IMR-90 (cell line): ENCODE measurements at regions not wholly inside any gene's neighbourhood (a gene's known extent, or its start where the extent isn't known, plus 50 kb on each side); places are given as distances from the start of the nearest gene placed in this dataset.

Experiments
- ATAC-seq: fragments of 200-7000 bp; cut with Tn5 transposase; 2 replicates; pipeline ENCODE4 v1.9.1; 2020; ENCODE audit warnings: low read depth, mild to moderate bottlenecking, moderate library complexity
- BruUV-seq: library from RNA; stranded (reverse); fragments of 400-500 nt; replicated peaks from 2 replicates; lab custom pipeline; 2021; lab: Mats Ljungman, UMichigan
- CTCF ChIA-PET: fragments of 300-600 bp; formaldehyde crosslinking; extraction: SDS; loops from one replicate; lab custom pipeline; 2021; ENCODE audit warnings: antibody characterized with exemption; lab: Yijun Ruan, JAX
- POLR2A ChIA-PET: fragments of 300-600 bp; sonication (Branson Sonifier 250); formaldehyde crosslinking; loops from one replicate; lab custom pipeline; 2022; ENCODE audit warnings: antibody characterized with exemption; ENCODE audit not compliant: unreplicated experiment; lab: Charles Lee
- DNase-seq: peaks from one replicate; pipeline ENCODE4 v3.0.0; 2013
- H2AFZ ChIP-seq: replicated peaks from 2 replicates; pipeline ENCODE3; 2013; ENCODE audit warnings: low read length, mild to moderate bottlenecking; ENCODE audit not compliant: poor library complexity
- H2AK5ac ChIP-seq: 2 replicates; pipeline ENCODE4 v1.6.1; 2013; ENCODE audit warnings: low read depth, low read length, inconsistent platforms
- H2AK9ac ChIP-seq: replicated peaks from 2 replicates; pipeline ENCODE3; 2013; ENCODE audit warnings: mild to moderate bottlenecking, low read depth, low read length, moderate library complexity; ENCODE audit not compliant: poor library complexity
- H2BK120ac ChIP-seq: 2 replicates; pipeline ENCODE4 v1.6.1; 2013; ENCODE audit warnings: low read depth, low read length, inconsistent platforms
- H2BK15ac ChIP-seq: 3 replicates; pipeline ENCODE4 v1.6.1; 2013; ENCODE audit warnings: low read depth, low read length, inconsistent platforms
- H2BK20ac ChIP-seq: 2 replicates; pipeline ENCODE4 v1.6.1; 2013; ENCODE audit warnings: low read depth, mild to moderate bottlenecking, inconsistent platforms, low read length, moderate library complexity
- H2BK5ac ChIP-seq: 2 replicates; pipeline ENCODE4 v1.6.1; 2013; ENCODE audit warnings: mild to moderate bottlenecking, low read depth, low read length, inconsistent platforms; ENCODE audit not compliant: poor library complexity, severe bottlenecking
- H3K14ac ChIP-seq: replicated peaks from 2 replicates; pipeline ENCODE4 v1.6.1; 2013; ENCODE audit warnings: low read depth, low read length, inconsistent platforms
- H3K18ac ChIP-seq: 2 replicates; pipeline ENCODE4 v1.6.1; 2013; ENCODE audit warnings: low read depth, low read length, control low read depth
- H3K23ac ChIP-seq: 2 replicates; pipeline ENCODE4 v1.6.1; 2013; ENCODE audit warnings: low read depth, low read length, inconsistent platforms
- H3K27ac ChIP-seq: 2 replicates; pipeline ENCODE4 v1.5.1; 2013; ENCODE audit warnings: mild to moderate bottlenecking, control low read depth, low read length; ENCODE audit not compliant: insufficient read depth
- H3K27me3 ChIP-seq: 2 replicates; pipeline ENCODE4 v1.6.1; 2013; ENCODE audit warnings: low read length; ENCODE audit not compliant: control insufficient read depth, insufficient read depth
- H3K36me3 ChIP-seq: 2 replicates; pipeline ENCODE4 v1.6.1; 2013; ENCODE audit warnings: low read length, mixed read lengths; ENCODE audit not compliant: control insufficient read depth, insufficient read depth
- H3K4ac ChIP-seq: 2 replicates; pipeline ENCODE4 v1.6.1; 2013; ENCODE audit warnings: low read depth, low read length, inconsistent platforms
- H3K4me1 ChIP-seq: 2 replicates; pipeline ENCODE4 v1.6.1; 2013; ENCODE audit warnings: low read length, mixed read lengths; ENCODE audit not compliant: control insufficient read depth, insufficient read depth
- H3K4me2 ChIP-seq: 2 replicates; pipeline ENCODE4 v1.6.1; 2013; ENCODE audit warnings: low read depth, mild to moderate bottlenecking, control low read depth, low read length, moderate library complexity
- H3K4me3 ChIP-seq: 2 replicates; pipeline ENCODE4 v1.5.1; 2013; ENCODE audit warnings: low read depth, mild to moderate bottlenecking, control low read depth, low read length, moderate library complexity; ENCODE audit not compliant: insufficient read depth
- H3K56ac ChIP-seq: 2 replicates; pipeline ENCODE4 v1.6.1; 2013; ENCODE audit warnings: low read length, inconsistent platforms; ENCODE audit not compliant: insufficient read depth; ENCODE audit errors: extremely low read depth
- H3K79me1 ChIP-seq, 2 experiments: 2 replicates each; pipeline ENCODE4 v1.6.1; 2013; ENCODE audit warnings: low read length in 2 of 2, inconsistent platforms in 1 of 2, low read depth in 1 of 2
- H3K9ac ChIP-seq: 2 replicates; pipeline ENCODE4 v1.6.1; 2013; ENCODE audit warnings: low read depth, low read length, control low read depth
- H3K9me1 ChIP-seq: 2 replicates; pipeline ENCODE4 v1.6.1; 2013; ENCODE audit warnings: low read length, inconsistent platforms; ENCODE audit not compliant: insufficient read depth
- H3K9me3 ChIP-seq: 2 replicates; pipeline ENCODE4 v1.6.1; 2013; ENCODE audit warnings: low read length; ENCODE audit not compliant: control insufficient read depth, insufficient read depth
- H4K20me1 ChIP-seq: 2 replicates; pipeline ENCODE4 v1.6.1; 2013; ENCODE audit warnings: low read length, inconsistent platforms; ENCODE audit not compliant: insufficient read depth
- H4K5ac ChIP-seq: 2 replicates; pipeline ENCODE4 v1.6.1; 2013; ENCODE audit warnings: mild to moderate bottlenecking, low read depth, low read length, control low read depth
- H4K8ac ChIP-seq, 2 experiments: 2 replicates each; pipeline ENCODE4 v1.6.1; 2013; ENCODE audit warnings: low read depth in 2 of 2, low read length in 2 of 2, control low read depth in 1 of 2, inconsistent platforms in 1 of 2
- H4K91ac ChIP-seq: 2 replicates; pipeline ENCODE4 v1.6.1; 2013; ENCODE audit warnings: low read depth, low read length, inconsistent platforms; ENCODE audit not compliant: insufficient read depth
- BHLHE40 ChIP-seq: fragments of 150-350 bp; IDR thresholded peaks from 2 replicates; pipeline ENCODE4 v1.6.1; 2016; ENCODE audit warnings: mild to moderate bottlenecking, low read depth, low read length
- CEBPB ChIP-seq: IDR thresholded peaks from 2 replicates; pipeline ENCODE4 v1.6.1; 2012; ENCODE audit warnings: low read depth, low read length, improper control_type of control experiment
- CHD1 ChIP-seq: IDR thresholded peaks from 2 replicates; pipeline ENCODE4 v1.6.1; 2012; ENCODE audit warnings: low read depth, low read length, improper control_type of control experiment
- FOS ChIP-seq: fragments of 150-350 bp; IDR thresholded peaks from 2 replicates; pipeline ENCODE4 v1.6.1; 2016; ENCODE audit warnings: low read depth, low read length
- MAFK ChIP-seq: IDR thresholded peaks from 2 replicates; pipeline ENCODE4 v1.6.1; 2012; ENCODE audit warnings: low read depth, low read length, improper control_type of control experiment
- MAZ ChIP-seq: IDR thresholded peaks from 2 replicates; pipeline ENCODE4 v1.6.1; 2012; ENCODE audit warnings: low read depth, mild to moderate bottlenecking, low read length, improper control_type of control experiment, moderate library complexity, borderline replicate concordance
- MXI1 ChIP-seq: IDR thresholded peaks from 2 replicates; pipeline ENCODE4 v1.6.1; 2012; ENCODE audit warnings: low read depth, mild to moderate bottlenecking, low read length, moderate library complexity, borderline replicate concordance
- NFE2L2 ChIP-seq: fragments of 150-350 bp; IDR thresholded peaks from 2 replicates; pipeline ENCODE4 v1.6.1; 2016; ENCODE audit warnings: low read depth, mild to moderate bottlenecking, low read length
- POLR2A ChIP-seq: IDR thresholded peaks from 2 replicates; pipeline ENCODE4 v1.6.1; 2012; ENCODE audit warnings: mild to moderate bottlenecking, low read depth, low read length
- RAD21 ChIP-seq: IDR thresholded peaks from 2 replicates; pipeline ENCODE4 v1.6.1; 2012; ENCODE audit warnings: low read length, improper control_type of control experiment
- RCOR1 ChIP-seq: IDR thresholded peaks from 2 replicates; pipeline ENCODE4 v1.6.1; 2012; ENCODE audit warnings: mild to moderate bottlenecking, low read length, improper control_type of control experiment; ENCODE audit not compliant: insufficient replicate concordance
- RFX5 ChIP-seq: IDR thresholded peaks from 2 replicates; pipeline ENCODE4 v1.8.0; 2012; ENCODE audit warnings: low read depth, mild to moderate bottlenecking, low read length, moderate library complexity
- SMC3 ChIP-seq: fragments of 150-350 bp; IDR thresholded peaks from 2 replicates; pipeline ENCODE4 v1.6.1; 2016; ENCODE audit warnings: low read depth, mild to moderate bottlenecking, antibody characterized with exemption, low read length, moderate library complexity
- WGBS, 2 experiments: methylation state at CpG; one replicate each; pipeline versions ENCODE4 v1.1.5 to v1.1.7; 2013; ENCODE audit warnings: missing lambda C conversion rate in 2 of 2; ENCODE audit not compliant: insufficient read length in 1 of 2; ENCODE audit errors: extremely low coverage in 2 of 2; 5-methylcytosine and 5-hydroxymethylcytosine counted together
- dilution Hi-C: fragments of 300-500 bp; cut with HindIII; formaldehyde crosslinking; loops from one replicate; pipeline ENCODE4 v1.14.3; 2018; ENCODE audit warnings: low sequenced_read_pairs; ENCODE audit not compliant: unreplicated experiment
- in situ Hi-C: fragments of 300-500 bp; cut with MboI; formaldehyde crosslinking; loops from 3 replicates; pipeline ENCODE4 v1.14.3; 2019; ENCODE audit warnings: low sequenced_read_pairs, inconsistent platforms, mixed read lengths
- intact Hi-C: fragments of 100-400 bp; cut with micrococcal nuclease; formaldehyde crosslinking; loops from 2 replicates; pipeline ENCODE4 v1.10.0; 2022
- TF ChIP-seq, protein P1 (sequence below): fragments of 150-350 bp; IDR thresholded peaks from 2 replicates; pipeline ENCODE4 v1.6.1; 2016; ENCODE audit warnings: low read depth, mild to moderate bottlenecking, low read length, moderate library complexity, borderline replicate concordance
- TF ChIP-seq, protein P2 (sequence below): conservative IDR thresholded peaks from 2 replicates; pipeline ENCODE4 v1.5.1; 2012; ENCODE audit warnings: mild to moderate bottlenecking, low read depth, low read length, improper control_type of control experiment
- TF ChIP-seq, protein P3 (sequence below): fragments of 150-350 bp; IDR thresholded peaks from 2 replicates; pipeline ENCODE4 v1.6.1; 2017; ENCODE audit warnings: mild to moderate bottlenecking, antibody characterized with exemption, low read length, low read depth

DNA sequence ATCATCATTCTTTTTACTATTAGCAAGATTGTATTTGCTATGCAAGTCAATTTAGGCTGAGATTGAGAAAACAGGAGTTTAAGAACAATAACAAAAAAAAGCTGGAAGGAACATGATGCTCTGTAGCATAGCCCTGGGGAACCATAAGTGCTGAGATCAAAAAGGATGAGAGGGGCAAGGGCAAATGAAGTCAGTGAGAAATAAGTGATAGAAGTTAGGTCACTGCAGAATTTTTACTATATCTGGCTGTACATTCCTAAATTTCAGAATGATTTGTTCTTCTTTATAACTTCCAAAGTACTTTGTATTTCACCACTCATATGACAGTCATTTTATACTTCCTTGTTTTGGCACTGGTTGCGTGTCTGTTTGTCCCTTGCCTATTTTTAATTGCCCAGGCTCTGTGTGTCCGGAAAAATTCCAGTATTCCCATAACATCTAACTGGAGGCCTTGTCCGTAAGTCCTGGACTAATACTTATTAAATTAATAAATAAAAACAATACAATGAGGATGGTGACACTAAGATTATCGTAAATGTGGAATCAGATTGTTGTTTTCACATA is 444.7 kb downstream of the TENT5A start:
- TF ChIP-seq, protein P1, sequence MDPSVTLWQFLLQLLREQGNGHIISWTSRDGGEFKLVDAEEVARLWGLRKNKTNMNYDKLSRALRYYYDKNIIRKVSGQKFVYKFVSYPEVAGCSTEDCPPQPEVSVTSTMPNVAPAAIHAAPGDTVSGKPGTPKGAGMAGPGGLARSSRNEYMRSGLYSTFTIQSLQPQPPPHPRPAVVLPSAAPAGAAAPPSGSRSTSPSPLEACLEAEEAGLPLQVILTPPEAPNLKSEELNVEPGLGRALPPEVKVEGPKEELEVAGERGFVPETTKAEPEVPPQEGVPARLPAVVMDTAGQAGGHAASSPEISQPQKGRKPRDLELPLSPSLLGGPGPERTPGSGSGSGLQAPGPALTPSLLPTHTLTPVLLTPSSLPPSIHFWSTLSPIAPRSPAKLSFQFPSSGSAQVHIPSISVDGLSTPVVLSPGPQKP = no peak
- TF ChIP-seq FOS = no peak
- no peak for TF ChIP-seq NFE2L2
- no peak for TF ChIP-seq MAFK
- no peak for TF ChIP-seq MXI1
- TF ChIP-seq RAD21 = no peak
- no peak for TF ChIP-seq BHLHE40
- TF ChIP-seq RCOR1 = no peak
- no peak for TF ChIP-seq CEBPB
- TF ChIP-seq, protein P2, sequence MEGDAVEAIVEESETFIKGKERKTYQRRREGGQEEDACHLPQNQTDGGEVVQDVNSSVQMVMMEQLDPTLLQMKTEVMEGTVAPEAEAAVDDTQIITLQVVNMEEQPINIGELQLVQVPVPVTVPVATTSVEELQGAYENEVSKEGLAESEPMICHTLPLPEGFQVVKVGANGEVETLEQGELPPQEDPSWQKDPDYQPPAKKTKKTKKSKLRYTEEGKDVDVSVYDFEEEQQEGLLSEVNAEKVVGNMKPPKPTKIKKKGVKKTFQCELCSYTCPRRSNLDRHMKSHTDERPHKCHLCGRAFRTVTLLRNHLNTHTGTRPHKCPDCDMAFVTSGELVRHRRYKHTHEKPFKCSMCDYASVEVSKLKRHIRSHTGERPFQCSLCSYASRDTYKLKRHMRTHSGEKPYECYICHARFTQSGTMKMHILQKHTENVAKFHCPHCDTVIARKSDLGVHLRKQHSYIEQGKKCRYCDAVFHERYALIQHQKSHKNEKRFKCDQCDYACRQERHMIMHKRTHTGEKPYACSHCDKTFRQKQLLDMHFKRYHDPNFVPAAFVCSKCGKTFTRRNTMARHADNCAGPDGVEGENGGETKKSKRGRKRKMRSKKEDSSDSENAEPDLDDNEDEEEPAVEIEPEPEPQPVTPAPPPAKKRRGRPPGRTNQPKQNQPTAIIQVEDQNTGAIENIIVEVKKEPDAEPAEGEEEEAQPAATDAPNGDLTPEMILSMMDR = no peak
- no peak for TF ChIP-seq MAZ
- TF ChIP-seq, protein P3, sequence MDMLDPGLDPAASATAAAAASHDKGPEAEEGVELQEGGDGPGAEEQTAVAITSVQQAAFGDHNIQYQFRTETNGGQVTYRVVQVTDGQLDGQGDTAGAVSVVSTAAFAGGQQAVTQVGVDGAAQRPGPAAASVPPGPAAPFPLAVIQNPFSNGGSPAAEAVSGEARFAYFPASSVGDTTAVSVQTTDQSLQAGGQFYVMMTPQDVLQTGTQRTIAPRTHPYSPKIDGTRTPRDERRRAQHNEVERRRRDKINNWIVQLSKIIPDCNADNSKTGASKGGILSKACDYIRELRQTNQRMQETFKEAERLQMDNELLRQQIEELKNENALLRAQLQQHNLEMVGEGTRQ = no peak
- TF ChIP-seq POLR2A = no peak
- no peak for TF ChIP-seq SMC3
- no peak for TF ChIP-seq RFX5
- no peak for TF ChIP-seq CHD1
- Histone ChIP-seq H2AK5ac (no peak overlapping the region), H2BK15ac (no peak overlapping the region), H3K27me3 (peaks cover 2% of the 10 kb centered on the region), H3K9ac (no peak overlapping the region), H3K4ac (no peak overlapping the region), H4K5ac (no peak overlapping the region), H3K56ac (no peak overlapping the region), H3K14ac (no peak overlapping the region), H2BK5ac (no peak overlapping the region), H2BK120ac (no peak overlapping the region), H3K9me3 (no peaks in the 10 kb centered on the region), H3K4me1 (no peaks in the 10 kb centered on the region), H3K27ac (no peak overlapping the region), H3K4me2 (no peak overlapping the region), H4K20me1 (no peaks in the 10 kb centered on the region), H4K8ac (no peak overlapping the region), H2AFZ (no peak overlapping the region), H2BK20ac (no peak overlapping the region), H2AK9ac (no peak overlapping the region), H3K18ac (no peak overlapping the region), H4K91ac (no peak overlapping the region), H3K4me3 (no peak overlapping the region), H3K9me1 (no peaks in the 10 kb centered on the region), H3K79me1 (no peaks in the 10 kb centered on the region), H3K36me3 (no peaks in the 10 kb centered on the region), H3K23ac (no peak overlapping the region)
- ATAC-seq (no peak), DNase-seq (no peak)
- WGBS, 2 experiments = no CpG with 5 or more reads among the region's 4 CpGs
- dilution Hi-C loops (no loop called here), in situ Hi-C loops (no loop called here), intact Hi-C loops (no loop called here)
- POLR2A ChIA-PET = no interaction called here
- CTCF ChIA-PET = no interaction called here
- no TSS peak for BruUV-seq
